ENCODE measurements at regions not wholly inside any gene's neighbourhood (a gene's known extent, or its start where the extent isn't known, plus 50 kb on each side); places are given as distances from the start of the nearest gene placed in this dataset.

DNA sequence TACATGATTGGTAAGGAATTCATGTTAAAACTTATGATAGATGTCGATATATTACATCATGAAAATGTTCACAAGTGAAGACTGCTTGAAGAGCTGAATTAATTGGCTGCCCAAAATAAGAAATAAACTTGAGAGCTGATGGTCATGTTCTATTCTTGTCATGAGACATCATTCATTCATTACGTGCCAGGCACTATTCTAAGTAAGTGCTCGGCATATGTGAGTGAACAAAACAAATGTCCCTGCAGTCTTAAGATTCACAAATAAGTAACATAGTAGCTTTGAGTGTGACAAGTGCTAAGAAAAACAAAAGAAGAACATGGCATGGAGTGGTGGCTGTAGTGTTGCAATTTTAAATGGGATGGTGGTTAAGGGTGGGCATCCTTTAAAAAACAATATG lies 329.3 kb downstream of the SUCLA2 start:
- Mint-ChIP-seq H3K4me3 (no peak overlapping the region), H3K27me3 (peaks cover 0 to 2% of the 10 kb centered on the region in 2 donors), H3K4me1 (ENCODE audit: low read depth in 2 of 2) (no peaks in the 10 kb centered on the region), H3K36me3 (no peaks in the 10 kb centered on the region), H3K27ac (no peak overlapping the region), H3K9me3 (peaks cover 4% of the 10 kb centered on the region)
- DNase-seq (ENCODE audit: low spot score) = no peak
- no peak for ATAC-seq

GRCh38 chr13:47665043-47665442 lies 336.0 kb downstream of the SUCLA2 start:
- ATAC-seq = no peak
- no peak overlapping the region for H3K27ac Mint-ChIP-seq
- peaks cover 0 to 3% of the 10 kb centered on the region in 2 donors for H3K27me3 Mint-ChIP-seq
- no peaks in the 10 kb centered on the region for H3K9me3 Mint-ChIP-seq
- no peaks in the 10 kb centered on the region for H3K36me3 Mint-ChIP-seq
- no peak for DNase-seq (ENCODE audit: low spot score)
- no peaks in the 10 kb centered on the region for H3K4me1 Mint-ChIP-seq (ENCODE audit: low read depth in 2 of 2)
- no peak overlapping the region for H3K4me3 Mint-ChIP-seq

GRCh38 chr13:47661076-47661475 lies 340.0 kb downstream of the SUCLA2 start:
- ATAC-seq = no peak
- Mint-ChIP-seq H3K27me3 (peaks cover 14 to 16% of the 10 kb centered on the region in 2 donors), H3K4me3 (no peak overlapping the region), H3K36me3 (no peaks in the 10 kb centered on the region), H3K9me3 (peaks cover 7% of the 10 kb centered on the region), H3K27ac (no peak overlapping the region), H3K4me1 (ENCODE audit: low read depth in 2 of 2) (no peaks in the 10 kb centered on the region)
- DNase-seq (ENCODE audit: low spot score) = no peak

DNA sequence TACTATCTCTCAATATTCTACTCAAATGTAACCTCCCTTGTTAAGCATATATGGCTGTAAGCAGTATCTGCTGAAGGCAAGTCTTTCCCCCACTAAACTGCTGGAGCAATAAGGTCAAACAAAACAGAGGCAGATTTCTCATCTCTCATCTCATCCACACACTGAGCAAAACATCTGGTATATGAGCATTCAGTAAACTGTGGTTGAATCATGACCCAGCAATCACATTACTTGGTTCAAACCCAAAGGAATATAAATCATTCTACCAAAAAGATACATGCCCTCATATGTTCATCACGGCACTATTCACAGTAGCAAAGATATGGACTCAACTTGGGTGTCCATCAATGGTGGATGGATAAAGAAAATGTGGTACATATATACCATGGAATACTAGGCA lies 344.4 kb downstream of the SUCLA2 start:
- Mint-ChIP-seq H3K36me3 (no peaks in the 10 kb centered on the region), H3K4me1 (ENCODE audit: low read depth in 2 of 2) (no peaks in the 10 kb centered on the region), H3K9me3 (peaks cover 17% of the 10 kb centered on the region), H3K4me3 (no peak overlapping the region), H3K27ac (no peak overlapping the region), H3K27me3 (peaks cover 15 to 20% of the 10 kb centered on the region in 2 donors)
- DNase-seq (ENCODE audit: low spot score) (no peak), ATAC-seq (no peak)

DNA sequence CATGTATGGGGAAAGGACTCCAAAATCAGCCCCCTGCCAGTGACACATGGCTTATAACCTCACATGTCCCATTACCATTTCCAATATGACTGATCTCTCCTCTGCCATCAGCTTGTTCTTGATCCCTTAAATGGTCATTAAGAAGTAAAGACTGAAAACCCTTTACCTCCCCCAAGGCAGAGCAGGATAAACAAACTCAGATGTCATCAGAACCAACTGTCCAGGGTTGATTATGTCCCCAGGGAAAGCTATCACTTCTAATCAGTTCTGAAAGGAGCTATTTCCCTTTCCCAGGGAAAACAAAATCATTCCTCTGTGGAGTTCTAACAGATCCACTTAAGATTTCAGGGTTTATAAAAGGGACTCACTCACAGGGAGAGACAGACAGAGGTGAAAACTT lies 350.9 kb downstream of the SUCLA2 start:
- H3K4me1 Mint-ChIP-seq (ENCODE audit: low read depth in 2 of 2) = no peaks in the 10 kb centered on the region
- H3K36me3 Mint-ChIP-seq = no peaks in the 10 kb centered on the region
- no peak overlapping the region for H3K4me3 Mint-ChIP-seq
- H3K9me3 Mint-ChIP-seq = peaks cover 6% of the 10 kb centered on the region
- DNase-seq (ENCODE audit: low spot score) (no peak), ATAC-seq (no peak)
- no peaks in the 10 kb centered on the region for H3K27me3 Mint-ChIP-seq
- no peak overlapping the region for H3K27ac Mint-ChIP-seq

- H3K4me1 Mint-ChIP-seq (ENCODE audit: low read depth in 2 of 2) = no peaks in the 10 kb centered on the region
Observed at GRCh38 chr13:47647001-47647400, 354.1 kb downstream of the SUCLA2 start.

GRCh38 chr13:47646298-47646697 lies 354.8 kb downstream of the SUCLA2 start:
- Mint-ChIP-seq H3K9me3 (no peaks in the 10 kb centered on the region), H3K4me1 (ENCODE audit: low read depth in 2 of 2) (no peaks in the 10 kb centered on the region), H3K4me3 (no peak overlapping the region), H3K36me3 (no peaks in the 10 kb centered on the region), H3K27me3 (no peaks in the 10 kb centered on the region), H3K27ac (no peak overlapping the region)
- ATAC-seq (no peak), DNase-seq (ENCODE audit: low spot score) (no peak)

More at GRCh38 chr13:47647001-47647400, 354.1 kb downstream of the SUCLA2 start:
- Mint-ChIP-seq H3K4me3 (no peak overlapping the region), H3K9me3 (peaks cover 3% of the 10 kb centered on the region), H3K27me3 (no peaks in the 10 kb centered on the region), H3K27ac (no peak overlapping the region), H3K36me3 (no peaks in the 10 kb centered on the region)
- DNase-seq (ENCODE audit: low spot score) (no peak), ATAC-seq (no peak)

GRCh38 chr13:47639738-47640447 lies 361.2 kb downstream of the SUCLA2 start:
- Mint-ChIP-seq H3K4me3 (no peak overlapping the region), H3K9me3 (peaks cover 9% of the 10 kb centered on the region), H3K27me3 (no peaks in the 10 kb centered on the region), H3K4me1 (ENCODE audit: low read depth in 2 of 2) (no peaks in the 10 kb centered on the region), H3K36me3 (peaks cover 9% of the 10 kb centered on the region), H3K27ac (no peak overlapping the region)
- ATAC-seq = no peak
- DNase-seq (ENCODE audit: low spot score) = no peak

DNA sequence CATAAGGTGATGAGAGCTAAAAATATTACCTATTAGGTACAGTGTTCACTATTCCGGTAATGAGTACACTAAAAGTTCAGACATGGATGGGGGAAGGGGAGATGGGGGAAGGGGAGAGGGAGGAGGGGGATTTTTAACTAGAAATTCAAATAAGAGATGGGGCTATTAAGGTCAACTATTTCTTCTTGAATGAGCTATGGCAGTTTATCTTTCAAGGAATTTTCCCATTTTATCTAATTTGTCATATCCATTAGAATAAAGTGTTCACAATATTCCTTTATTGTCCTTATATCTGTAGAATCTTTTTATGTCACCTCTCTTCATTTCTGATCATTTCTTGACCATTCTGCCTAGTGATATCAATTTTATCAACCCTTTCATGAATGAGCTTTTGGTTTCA lies 362.4 kb downstream of the SUCLA2 start:
- ATAC-seq = no peak
- Mint-ChIP-seq H3K4me3 (no peak overlapping the region), H3K9me3 (peaks cover 16% of the 10 kb centered on the region), H3K27me3 (no peaks in the 10 kb centered on the region), H3K36me3 (peaks cover 13% of the 10 kb centered on the region), H3K4me1 (ENCODE audit: low read depth in 2 of 2) (no peaks in the 10 kb centered on the region), H3K27ac (no peak overlapping the region)
- no peak for DNase-seq (ENCODE audit: low spot score)

- Mint-ChIP-seq H3K27me3 (peaks cover 0 to 2% of the 10 kb centered on the region in 2 donors), H3K27ac (no peak overlapping the region), H3K4me1 (ENCODE audit: low read depth in 2 of 2) (no peaks in the 10 kb centered on the region), H3K9me3 (peaks cover 24% of the 10 kb centered on the region), H3K36me3 (peaks cover 14% of the 10 kb centered on the region), H3K4me3 (no peak overlapping the region)
- no peak for DNase-seq (ENCODE audit: low spot score)
- ATAC-seq = no peak
Observed at GRCh38 chr13:47632311-47632710, 368.8 kb downstream of the SUCLA2 start.

- Mint-ChIP-seq H3K27me3 (peaks cover 5 to 13% of the 10 kb centered on the region in 2 donors), H3K4me3 (no peak overlapping the region), H3K36me3 (peaks cover 2% of the 10 kb centered on the region), H3K4me1 (ENCODE audit: low read depth in 2 of 2) (no peaks in the 10 kb centered on the region), H3K9me3 (peaks cover 14% of the 10 kb centered on the region), H3K27ac (no peak overlapping the region)
- no peak for ATAC-seq
- DNase-seq (ENCODE audit: low spot score) = no peak
Observed at GRCh38 chr13:47628666-47629065, 372.4 kb downstream of the SUCLA2 start.

DNA sequence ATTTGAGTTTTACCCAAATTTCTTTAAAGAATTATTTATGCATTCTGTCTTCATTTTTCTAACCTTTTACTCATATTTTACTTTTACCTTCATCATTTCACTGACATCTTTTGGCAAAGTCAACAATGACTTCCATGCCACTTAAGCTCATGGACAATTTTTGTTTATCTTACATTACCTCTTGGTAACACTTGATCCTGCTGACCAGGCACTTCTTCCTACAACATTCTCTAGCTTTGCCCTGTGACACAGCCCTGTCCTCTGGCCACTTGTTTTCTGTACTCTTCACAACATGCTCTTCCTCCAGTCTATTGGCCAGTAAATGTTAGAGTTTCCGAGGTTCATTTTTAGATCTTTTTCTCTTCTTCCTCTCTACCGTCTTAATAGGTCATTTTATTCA lies 377.2 kb downstream of the SUCLA2 start:
- no peak for ATAC-seq

GRCh38 chr13:47621931-47622330 lies 379.1 kb downstream of the SUCLA2 start:
- H3K4me1 Mint-ChIP-seq (ENCODE audit: low read depth in 2 of 2) = no peaks in the 10 kb centered on the region
- ATAC-seq = no peak

More for the DNA sequence above, 377.2 kb downstream of the SUCLA2 start:
- no peak for DNase-seq (ENCODE audit: low spot score)
- Mint-ChIP-seq H3K9me3 (peaks cover 8% of the 10 kb centered on the region), H3K4me1 (ENCODE audit: low read depth in 2 of 2) (no peaks in the 10 kb centered on the region), H3K36me3 (no peaks in the 10 kb centered on the region), H3K27ac (no peak overlapping the region), H3K27me3 (peaks cover 5 to 13% of the 10 kb centered on the region in 2 donors), H3K4me3 (no peak overlapping the region)

DNA sequence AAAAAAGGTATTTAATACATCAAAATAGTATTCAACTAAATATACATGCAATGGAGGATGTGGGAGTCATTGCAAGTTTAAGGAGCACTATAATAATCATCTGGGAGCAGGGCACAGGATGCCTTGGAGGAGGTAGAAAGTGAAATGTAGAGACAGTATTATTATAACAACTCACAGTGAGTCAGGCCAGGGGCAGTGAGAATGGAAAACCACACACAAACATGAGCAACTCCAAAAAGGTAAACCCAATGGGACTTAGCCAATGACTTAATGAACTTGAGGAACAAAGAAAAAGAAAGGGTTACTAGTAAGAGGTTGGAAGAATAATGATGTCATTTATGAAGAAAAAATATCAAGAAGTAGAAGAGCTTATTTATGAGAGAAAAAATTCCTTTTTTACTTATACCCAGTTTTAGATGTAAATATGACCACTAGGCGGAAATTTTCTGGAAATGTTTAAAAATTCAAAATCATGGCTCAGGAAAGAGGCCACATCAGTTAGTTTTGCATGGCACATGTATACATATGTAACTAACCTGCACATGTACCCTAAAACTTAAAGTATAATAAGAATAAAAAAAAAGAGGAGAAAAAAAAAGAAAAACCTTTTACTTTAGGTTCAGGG lies 389.3 kb downstream of the SUCLA2 start:
- Mint-ChIP-seq H3K4me1 (ENCODE audit: low read depth in 2 of 2) (no peaks in the 10 kb centered on the region), H3K9me3 (peaks cover 12% of the 10 kb centered on the region), H3K36me3 (no peaks in the 10 kb centered on the region), H3K27ac (no peak overlapping the region), H3K27me3 (no peaks in the 10 kb centered on the region), H3K4me3 (no peak overlapping the region)
- no peak for ATAC-seq
- no peak for DNase-seq (ENCODE audit: low spot score)

More at GRCh38 chr13:47621931-47622330, 379.1 kb downstream of the SUCLA2 start:
- Mint-ChIP-seq H3K9me3 (peaks cover 5% of the 10 kb centered on the region), H3K27ac (no peak overlapping the region), H3K4me3 (no peak overlapping the region), H3K27me3 (peaks cover 2 to 13% of the 10 kb centered on the region in 2 donors), H3K36me3 (no peaks in the 10 kb centered on the region)
- no peak for DNase-seq (ENCODE audit: low spot score)

Data from natural killer cell treated with Interleukin-12 subunit alpha and Interleukin-12 subunit beta and Interleukin-15 and Interleukin-18, amount 100 ng/mL, for 72 hours (primary cell).